Heart right ventricle (tissue), 16 donors: ENCODE measurements at regions not wholly inside any gene's neighbourhood (a gene's known extent, or its start where the extent isn't known, plus 50 kb on each side); places are given as distances from the start of the nearest gene placed in this dataset.

Source experiments
- ATAC-seq, 8 donors: fragments of 200-7000 bp; cut with Tn5 transposase; one replicate each; pipeline ENCODE4 v1.9.1; 2020; ENCODE audit warnings: mild to moderate bottlenecking in 8 of 8, moderate library complexity in 8 of 8, moderate number of reproducible peaks in 1 of 8
- DNase-seq, 2 donors: peaks; one replicate each; pipeline ENCODE4 v3.0.0-alpha.2; 2020
- H3K27ac ChIP-seq, 10 donors: fragments of 200-600 bp; sonication (generic) in 2 of 10; one replicate each; pipeline versions ENCODE4 v1.5.0 to v1.8.0; 2020 to 2022; ENCODE audit warnings: mild to moderate bottlenecking in 3 of 10
- H3K27me3 ChIP-seq, 7 donors: fragments of 200-600 bp; one replicate each; pipeline ENCODE4 v1.8.0; 2021 to 2022; ENCODE audit warnings: mild to moderate bottlenecking in 2 of 7
- H3K36me3 ChIP-seq, 9 donors: fragments of 200-600 bp; sonication (generic) in 1 of 9; one replicate each; pipeline versions ENCODE4 v1.5.0 to v1.8.0; 2020 to 2022; ENCODE audit warnings: mild to moderate bottlenecking in 2 of 9
- H3K4me1 ChIP-seq, 9 donors: fragments of 200-600 bp; sonication (generic) in 1 of 9; one replicate each; pipeline versions ENCODE4 v1.5.0 to v1.8.0; 2020 to 2022; ENCODE audit warnings: mild to moderate bottlenecking in 4 of 9
- H3K4me3 ChIP-seq, 10 donors: fragments of 200-600 bp; sonication (generic) in 2 of 10; one replicate each; pipeline versions ENCODE4 v1.5.0 to v1.8.0; 2020 to 2022; ENCODE audit warnings: mild to moderate bottlenecking in 7 of 10, moderate library complexity in 2 of 10
- H3K9me3 ChIP-seq, 11 donors: fragments of 200-600 bp in 10 of 11; sonication (generic) in 2 of 11; one replicate each; pipeline versions ENCODE4 v1.5.0 to v1.8.0; 2013 to 2022; ENCODE audit warnings: mild to moderate bottlenecking in 2 of 11, control low read depth in 1 of 11, moderate library complexity in 1 of 11
- WGBS, 2 donors: extraction: QIAGEN DNeasy Blood & Tissue Kit; methylation state at CpG; one replicate each; pipeline ENCODE4 v1.1.7; 2013; ENCODE audit warnings: inconsistent platforms in 1 of 2; 5-methylcytosine and 5-hydroxymethylcytosine counted together
- intact Hi-C, 10 donors: fragments of 100-400 bp; cut with DNase I; formaldehyde crosslinking; loops; one replicate each; pipeline versions ENCODE4 v1.11.1 to v1.14.2; 2022
- TF ChIP-seq, protein P1 (sequence below), 9 donors: fragments of 200-600 bp; sonication (generic) in 2 of 9; IDR thresholded peaks; one replicate each; pipeline versions ENCODE4 v1.5.0 to v1.8.0; 2021 to 2022; ENCODE audit warnings: antibody characterized with exemption in 9 of 9, mild to moderate bottlenecking in 5 of 9, moderate library complexity in 1 of 9
- donor health status: Arrhythmogenic right ventricular cardiomyopathy.
- donor health status: ischemic (EF 13 %, LVEDD 7.1; RV severe dilation, severe dysfunction).
- donor health status: healthy with polysubstance abuse.
- donor health status: DM: no; HTN: yes; CAD: no.
- donor health status: DM: no; HTN: no; CAD: no.
- donor health status: ischemic (EF 25% LVEDD 6.9; RV normal size, moderate dysfunction).
- donor health status: ischemic (EF 25% LVEDD 5.7; RV mildly dilated, moderate dysfunction).
- donor health status: healthy.
- donor health status: DM: yes; HTN: yes; CAD: no.
- donor health status: Ischemic cardiomyopathy.
- donor health status: ischemic (EF 35%, LVEDD 5.7; RV mildly dilated, moderate dysfunction).
- donor health status: nonischemic (EF 11% LVEDD 7.7; RV severe dilation, severe dysfunction).
- donor health status: DM: yes; HTN: yes; CAD: no.
- donor health status: PGD.
- donor health status: ischemic (EF 29% LVEDD 5.4; RV normal size, mild dysfunction).
- donor health status: nonischemic (EF 23%, LVEDD 6.1; RV moderate dilation, normal function).

DNA sequence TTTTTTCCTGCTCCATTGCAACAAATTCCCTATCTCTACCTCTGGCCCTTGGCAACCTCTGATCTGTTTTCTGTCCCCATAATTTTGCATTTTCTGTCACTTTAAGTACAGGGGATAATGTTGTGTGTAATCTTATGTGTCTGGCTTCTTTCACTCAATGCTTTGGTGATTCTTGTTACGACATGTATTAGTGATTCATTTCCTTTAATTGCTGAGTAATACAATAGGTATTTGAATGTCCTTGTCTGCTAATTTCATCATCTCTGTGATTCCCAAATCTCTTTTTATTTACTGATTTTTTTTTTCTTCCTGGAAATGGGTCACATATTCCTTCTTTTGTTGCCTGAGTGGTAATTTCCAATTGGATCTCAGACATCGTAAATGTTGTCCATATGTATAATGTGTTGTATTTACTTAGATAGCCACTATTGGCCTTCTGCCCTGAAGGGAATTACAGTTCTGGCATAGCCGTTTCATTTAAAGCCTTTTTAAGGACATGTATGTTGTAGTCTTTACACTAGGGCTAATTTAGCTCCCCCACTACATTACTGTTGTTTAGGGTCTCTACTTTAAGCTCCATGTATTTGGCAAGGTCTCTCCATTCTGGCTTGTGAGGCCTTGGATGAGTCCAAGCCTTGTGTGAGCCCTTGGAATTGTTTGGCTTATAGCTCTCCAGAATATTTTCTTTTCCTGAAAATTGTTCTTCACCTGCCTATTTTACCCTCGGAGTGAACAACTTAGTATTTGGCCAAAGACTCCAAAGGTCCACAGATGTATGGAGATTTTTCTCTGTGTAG lies 683.8 kb downstream of the LRRC70 start:
- no peak overlapping the region for H3K4me3 ChIP-seq
- intact Hi-C loops = no loop called here
- peak in 3 of 8 donors; percentile 46 to 63 (median 48) for ATAC-seq
- no peaks in the 10 kb centered on the region for H3K27me3 ChIP-seq
- H3K36me3 ChIP-seq = no peaks in the 10 kb centered on the region
- WGBS, 2 donors = 30 to 33% methylated on average over 4 of the region's 4 CpGs
- H3K27ac ChIP-seq = peak overlapping the region in 1 of 10 donors; percentile 61
- no peak for DNase-seq
- H3K4me1 ChIP-seq = peaks cover 0 to 7% (median 0%) of the 10 kb centered on the region in 9 donors
- TF ChIP-seq, protein P1, sequence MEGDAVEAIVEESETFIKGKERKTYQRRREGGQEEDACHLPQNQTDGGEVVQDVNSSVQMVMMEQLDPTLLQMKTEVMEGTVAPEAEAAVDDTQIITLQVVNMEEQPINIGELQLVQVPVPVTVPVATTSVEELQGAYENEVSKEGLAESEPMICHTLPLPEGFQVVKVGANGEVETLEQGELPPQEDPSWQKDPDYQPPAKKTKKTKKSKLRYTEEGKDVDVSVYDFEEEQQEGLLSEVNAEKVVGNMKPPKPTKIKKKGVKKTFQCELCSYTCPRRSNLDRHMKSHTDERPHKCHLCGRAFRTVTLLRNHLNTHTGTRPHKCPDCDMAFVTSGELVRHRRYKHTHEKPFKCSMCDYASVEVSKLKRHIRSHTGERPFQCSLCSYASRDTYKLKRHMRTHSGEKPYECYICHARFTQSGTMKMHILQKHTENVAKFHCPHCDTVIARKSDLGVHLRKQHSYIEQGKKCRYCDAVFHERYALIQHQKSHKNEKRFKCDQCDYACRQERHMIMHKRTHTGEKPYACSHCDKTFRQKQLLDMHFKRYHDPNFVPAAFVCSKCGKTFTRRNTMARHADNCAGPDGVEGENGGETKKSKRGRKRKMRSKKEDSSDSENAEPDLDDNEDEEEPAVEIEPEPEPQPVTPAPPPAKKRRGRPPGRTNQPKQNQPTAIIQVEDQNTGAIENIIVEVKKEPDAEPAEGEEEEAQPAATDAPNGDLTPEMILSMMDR (IDR thresholded peaks at IDR 0.05) = no peak
- no peaks in the 10 kb centered on the region for H3K9me3 ChIP-seq

- ATAC-seq (no peak), DNase-seq (no peak)
- H3K36me3 ChIP-seq = no peaks in the 10 kb centered on the region
- no peaks in the 10 kb centered on the region for H3K9me3 ChIP-seq
- H3K4me3 ChIP-seq = no peak overlapping the region
- no peak overlapping the region for H3K27ac ChIP-seq
- intact Hi-C loops = no loop called here
- peaks cover 0 to 7% (median 0%) of the 10 kb centered on the region in 9 donors for H3K4me1 ChIP-seq
- H3K27me3 ChIP-seq = no peaks in the 10 kb centered on the region
- TF ChIP-seq, protein P1 (IDR thresholded peaks at IDR 0.05) = no peak
Measured at GRCh38 chr5:63261695-63262094, 683.1 kb downstream of the LRRC70 start.

DNA sequence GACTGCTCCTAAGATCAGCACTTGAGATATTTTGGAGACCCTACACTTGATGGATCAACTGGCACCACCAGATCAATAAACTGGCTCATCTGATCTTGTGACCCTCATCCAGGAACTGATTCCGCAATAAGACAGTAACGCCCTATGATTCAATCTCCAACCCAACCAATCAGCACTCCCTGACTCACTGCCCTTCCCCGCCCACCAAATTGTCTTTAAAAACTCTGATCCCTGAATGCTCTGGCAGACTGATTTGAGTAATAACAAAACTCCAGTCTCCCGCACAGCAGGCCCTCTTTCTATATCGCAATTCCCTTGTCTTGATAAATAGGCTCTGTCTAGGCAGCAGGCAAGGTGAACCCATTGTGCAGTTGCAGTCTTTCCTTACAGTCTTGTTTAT lies 677.0 kb downstream of the LRRC70 start:
- no peak for DNase-seq
- WGBS, 2 donors = 90 to 91% methylated on average over 5 of the region's 5 CpGs
- intact Hi-C loops = no loop called here
- no peaks in the 10 kb centered on the region for H3K4me1 ChIP-seq
- TF ChIP-seq, protein P1 (IDR thresholded peaks at IDR 0.05) = no peak
- peaks cover 0 to 4% (median 0%) of the 10 kb centered on the region in 11 donors for H3K9me3 ChIP-seq
- no peaks in the 10 kb centered on the region for H3K36me3 ChIP-seq
- H3K27ac ChIP-seq = no peak overlapping the region
- no peak for ATAC-seq
- H3K27me3 ChIP-seq = no peaks in the 10 kb centered on the region
- no peak overlapping the region for H3K4me3 ChIP-seq

DNA sequence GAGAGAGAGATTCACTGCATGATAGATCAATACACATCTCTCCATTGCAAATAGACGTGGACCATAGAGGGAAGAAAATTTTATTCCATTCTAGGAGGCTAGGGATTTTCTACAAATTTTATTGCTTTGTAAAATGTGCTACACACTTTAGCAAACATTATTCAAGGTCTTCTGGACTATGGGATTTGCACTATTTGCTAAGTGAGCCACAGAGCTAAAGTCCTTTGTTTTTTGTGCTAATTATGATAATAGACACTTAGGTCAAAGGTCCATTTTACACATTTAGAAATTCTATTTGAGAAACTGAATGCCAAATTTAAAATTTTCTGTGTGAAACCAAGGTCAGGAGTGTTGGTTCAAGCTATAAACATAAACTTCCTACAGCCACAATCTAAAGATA lies 672.3 kb downstream of the LRRC70 start:
- no peaks in the 10 kb centered on the region for H3K36me3 ChIP-seq
- H3K4me3 ChIP-seq = no peak overlapping the region
- ATAC-seq (no peak), DNase-seq (no peak)
- peaks cover 0 to 4% (median 0%) of the 10 kb centered on the region in 11 donors for H3K9me3 ChIP-seq
- TF ChIP-seq, protein P1 (IDR thresholded peaks at IDR 0.05) = no peak
- H3K27me3 ChIP-seq = peaks cover 0 to 3% (median 0%) of the 10 kb centered on the region in 7 donors
- no peaks in the 10 kb centered on the region for H3K4me1 ChIP-seq
- WGBS, 2 donors = 72 to 85% methylated on average over 1 of the region's 1 CpG
- H3K27ac ChIP-seq = no peak overlapping the region
- intact Hi-C loops = no loop called here
